Keratinocyte (primary cell): ENCODE measurements at regions not wholly inside any gene's neighbourhood (a gene's known extent, or its start where the extent isn't known, plus 50 kb on each side); places are given as distances from the start of the nearest gene placed in this dataset.

Experiments
- DNase-seq: peaks from one replicate; pipeline ENCODE4 v3.0.0-alpha.2; 2011; ENCODE audit warnings: low read depth, missing footprints, low spot score
- FAIRE-seq: peaks from 2 replicates; lab custom pipeline; 2011; peaks lifted over from hg19 to GRCh38; lab: Jason Lieb, UNC
- H2AFZ ChIP-seq: 2 replicates; pipeline ENCODE4 v1.6.0; 2012; ENCODE audit warnings: low read length, control low read depth, inconsistent platforms; ENCODE audit not compliant: control insufficient read depth
- H3K27ac ChIP-seq: 2 replicates; pipeline ENCODE4 v1.5.1; 2011; ENCODE audit warnings: low read length; ENCODE audit not compliant: control insufficient read depth, insufficient read depth
- H3K27me3 ChIP-seq: 3 replicates; pipeline ENCODE4 v1.6.0; 2011; ENCODE audit warnings: low read length; ENCODE audit not compliant: control insufficient read depth, insufficient read depth; ENCODE audit errors: extremely low read depth
- H3K36me3 ChIP-seq, 2 experiments: 2 replicates in 1 of 2; 3 replicates in 1 of 2; pipeline ENCODE4 v1.5.1; 2011; ENCODE audit warnings: low read length in 2 of 2, mild to moderate bottlenecking in 1 of 2; ENCODE audit not compliant: control insufficient read depth in 2 of 2, insufficient read depth in 2 of 2; ENCODE audit errors: extremely low read depth in 1 of 2
- H3K4me1 ChIP-seq: 3 replicates; pipeline ENCODE4 v1.5.1; 2011; ENCODE audit warnings: low read length; ENCODE audit not compliant: control insufficient read depth, insufficient read depth; ENCODE audit errors: extremely low read depth
- H3K4me2 ChIP-seq: 3 replicates; pipeline ENCODE4 v1.6.0; 2011; ENCODE audit warnings: low read depth, low read length; ENCODE audit not compliant: control insufficient read depth, insufficient read depth; ENCODE audit errors: extremely low read depth
- H3K4me3 ChIP-seq, 3 experiments: fragments of 200-600 bp in 1 of 3; sonication (generic) in 1 of 3; 2 replicates in 2 of 3; 3 replicates in 1 of 3; pipeline ENCODE4 v1.5.1; 2011 to 2016; ENCODE audit warnings: low read length in 3 of 3, mild to moderate bottlenecking in 3 of 3, control low read depth in 2 of 3, inconsistent platforms in 1 of 3, low read depth in 1 of 3, mixed read lengths in 1 of 3, mixed run types in 1 of 3, moderate library complexity in 1 of 3; ENCODE audit not compliant: control insufficient read depth in 2 of 3, insufficient read depth in 2 of 3; ENCODE audit errors: extremely low read depth in 1 of 3
- H3K79me2 ChIP-seq: 2 replicates; pipeline ENCODE4 v1.6.0; 2012; ENCODE audit warnings: low read length; ENCODE audit not compliant: control insufficient read depth, insufficient read depth
- H3K9ac ChIP-seq: 3 replicates; pipeline ENCODE4 v1.6.0; 2011; ENCODE audit warnings: low read length; ENCODE audit not compliant: control insufficient read depth, insufficient read depth; ENCODE audit errors: extremely low read depth
- H3K9me1 ChIP-seq: 3 replicates; pipeline ENCODE4 v1.6.0; 2011; ENCODE audit warnings: low read length; ENCODE audit not compliant: control insufficient read depth, insufficient read depth; ENCODE audit errors: extremely low read depth
- H3K9me3 ChIP-seq: 2 replicates; pipeline ENCODE4 v1.5.1; 2012; ENCODE audit warnings: low read depth, low read length; ENCODE audit not compliant: control insufficient read depth
- H4K20me1 ChIP-seq: 3 replicates; pipeline ENCODE4 v1.6.0; 2011; ENCODE audit warnings: low read length; ENCODE audit not compliant: control insufficient read depth, insufficient read depth; ENCODE audit errors: extremely low read depth
- CTCF ChIP-seq, 3 experiments: IDR thresholded peaks in 1 of 3; conservative IDR thresholded peaks in 1 of 3; optimal IDR thresholded peaks in 1 of 3; 2 replicates in 2 of 3; 3 replicates in 1 of 3; pipeline versions ENCODE3 to v1.5.1; 2011; ENCODE audit warnings: low read length in 3 of 3, mild to moderate bottlenecking in 3 of 3, moderate library complexity in 2 of 3, control low read depth in 1 of 3, inconsistent platforms in 1 of 3; ENCODE audit not compliant: insufficient read depth in 2 of 3; ENCODE audit errors: extremely low read depth in 1 of 3
- EZH2 ChIP-seq: IDR thresholded peaks from one replicate; pipeline ENCODE4 v1.6.1; 2012; ENCODE audit warnings: inconsistent platforms, mild to moderate bottlenecking, low read length, moderate library complexity
- dilution Hi-C: fragments of 300-500 bp; cut with MboI; formaldehyde crosslinking; loops from one replicate; pipeline ENCODE4 v1.7.0; 2020; ENCODE audit warnings: low sequenced_read_pairs; ENCODE audit not compliant: extremely low pct_ligation_motif_present

DNA sequence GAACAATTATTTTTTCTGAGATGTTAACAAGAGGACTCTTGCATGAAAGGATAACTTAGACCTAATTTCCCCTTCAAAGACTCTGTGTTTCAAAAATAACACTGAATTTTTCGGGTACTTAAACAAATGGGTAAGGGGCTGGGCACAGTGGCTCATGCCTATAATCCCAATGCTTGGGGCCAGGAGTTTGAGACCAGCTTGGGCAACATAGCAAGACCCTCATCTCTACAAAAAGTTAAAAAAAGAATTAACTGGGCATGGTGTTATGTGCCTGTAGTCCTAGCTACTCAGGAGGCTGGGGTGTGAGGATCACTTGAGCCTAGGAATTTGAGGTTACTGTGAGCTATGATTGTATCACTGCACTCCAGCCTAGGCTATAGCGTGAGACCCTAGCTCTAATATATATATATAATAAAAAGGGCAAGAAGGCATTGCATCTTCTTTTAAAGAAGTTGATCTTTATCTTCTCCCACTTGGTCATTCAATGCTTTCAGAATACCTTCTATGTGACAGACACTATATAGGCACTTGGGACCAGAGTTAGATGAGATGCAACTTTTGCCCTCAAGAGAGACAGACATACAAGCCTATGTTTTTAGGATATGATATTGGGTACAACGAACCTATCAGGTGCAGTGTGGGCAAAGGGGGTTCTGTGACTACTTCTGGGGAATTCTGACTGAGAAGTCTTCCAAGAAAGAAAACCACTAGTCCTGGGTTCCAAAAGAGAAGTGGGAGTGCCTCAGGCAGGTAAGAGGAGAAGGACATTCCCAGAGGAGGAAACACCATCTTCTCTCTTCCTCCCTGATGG is 120.0 kb downstream of the MYCN start:
- no peaks in the 10 kb centered on the region for H3K27me3 ChIP-seq
- no peaks in the 10 kb centered on the region for H3K4me1 ChIP-seq
- no peak overlapping the region for H3K4me2 ChIP-seq
- FAIRE-seq (no peak), DNase-seq (no peak)
- TF ChIP-seq EZH2 (no peak), CTCF (optimal IDR thresholded peaks at IDR 0.05 in 1 of 3, IDR thresholded peaks at IDR 0.05 in 1 of 3, conservative IDR thresholded peaks at IDR 0.05 in 1 of 3; ENCODE audit: extremely low read depth in 1 of 3, insufficient read depth in 2 of 3, low read length in 3 of 3) (no peak)
- H3K9me1 ChIP-seq: no peaks in the 10 kb centered on the region
- H3K36me3 ChIP-seq: no peaks in the 10 kb centered on the region
- no peak overlapping the region for H2AFZ ChIP-seq
- H4K20me1 ChIP-seq: no peaks in the 10 kb centered on the region
- dilution Hi-C loops: no loop called here
- no peaks in the 10 kb centered on the region for H3K79me2 ChIP-seq
- peaks cover 2% of the 10 kb centered on the region for H3K9me3 ChIP-seq
- no peak overlapping the region for H3K9ac ChIP-seq
- no peak overlapping the region for H3K4me3 ChIP-seq
- H3K27ac ChIP-seq: no peak overlapping the region

DNA sequence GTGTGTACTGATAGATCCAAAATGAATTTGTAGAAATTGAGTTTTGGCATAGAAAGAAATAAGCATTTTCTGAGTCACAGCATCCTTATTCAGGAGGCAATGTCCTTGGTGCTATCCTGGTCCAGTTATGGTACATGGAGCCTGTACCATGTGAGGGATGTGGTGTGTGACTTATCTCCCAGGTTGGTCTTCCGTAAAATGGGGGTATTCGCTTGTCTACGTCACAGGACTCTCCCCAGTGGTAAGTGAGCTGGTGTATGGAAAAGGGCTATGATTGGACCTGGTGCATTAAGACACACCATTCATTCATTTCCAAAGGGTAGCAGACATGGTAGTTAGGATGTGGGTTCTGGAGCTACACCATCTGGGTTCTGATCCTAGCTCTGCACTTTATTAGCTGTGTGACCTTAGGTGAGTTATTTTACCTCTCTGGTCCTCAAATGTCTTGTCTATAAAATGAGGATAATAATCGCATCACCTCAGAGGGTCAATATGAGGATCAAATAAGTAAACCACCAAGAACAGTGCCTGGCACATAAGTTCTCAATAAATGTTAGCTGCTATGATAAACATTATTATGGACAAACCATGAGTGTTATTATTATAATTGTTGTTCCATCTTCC is 119.2 kb downstream of the MYCN start:
- H2AFZ ChIP-seq: no peak overlapping the region
- H3K4me2 ChIP-seq: no peak overlapping the region
- H3K79me2 ChIP-seq: no peaks in the 10 kb centered on the region
- H3K9ac ChIP-seq: no peak overlapping the region
- no peaks in the 10 kb centered on the region for H3K27me3 ChIP-seq
- H3K27ac ChIP-seq: no peak overlapping the region
- no peaks in the 10 kb centered on the region for H3K36me3 ChIP-seq
- FAIRE-seq (no peak), DNase-seq (no peak)
- TF ChIP-seq CTCF (optimal IDR thresholded peaks at IDR 0.05 in 1 of 3, IDR thresholded peaks at IDR 0.05 in 1 of 3, conservative IDR thresholded peaks at IDR 0.05 in 1 of 3; ENCODE audit: extremely low read depth in 1 of 3, insufficient read depth in 2 of 3, low read length in 3 of 3): no peak
- TF ChIP-seq EZH2: no peak
- H3K9me1 ChIP-seq: no peaks in the 10 kb centered on the region
- H3K9me3 ChIP-seq: peaks cover 2% of the 10 kb centered on the region
- no peak overlapping the region for H3K4me3 ChIP-seq
- no peaks in the 10 kb centered on the region for H3K4me1 ChIP-seq
- dilution Hi-C loops: no loop called here
- no peaks in the 10 kb centered on the region for H4K20me1 ChIP-seq
